ENCODE measurements at regions not wholly inside any gene's neighbourhood (a gene's known extent, or its start where the extent isn't known, plus 50 kb on each side); places are given as distances from the start of the nearest gene placed in this dataset.

GRCh38 chr7:95715274-95715673 is 57.1 kb upstream of the DYNC1I1 start:
- H4K20me1 ChIP-seq (ENCODE audit: insufficient read depth, low read length), result no peaks in the 10 kb centered on the region
- no peak overlapping the region for H3K4me3 ChIP-seq (ENCODE audit: insufficient read depth, low read depth, low read length)

GRCh38 chr7:95710711-95711110 is 61.6 kb upstream of the DYNC1I1 start:
- TF ChIP-seq CTCF (IDR thresholded peaks at IDR 0.05; ENCODE audit: insufficient read depth, low read depth, low read length) (no peak), EZH2 (IDR thresholded peaks at IDR 0.05; ENCODE audit: insufficient read depth, low read length) (no peak)
- Histone ChIP-seq H2AFZ (ENCODE audit: low read depth, low read length) (no peak overlapping the region), H3K9ac (ENCODE audit: low read length) (no peak overlapping the region), H3K36me3 (ENCODE audit: insufficient read depth, low read length) (no peaks in the 10 kb centered on the region), H3K27ac (ENCODE audit: low read depth, low read length) (no peak overlapping the region), H3K4me3 (ENCODE audit: insufficient read depth, low read depth, low read length) (no peak overlapping the region), H3K4me2 (ENCODE audit: low read length) (no peak overlapping the region), H3K79me2 (ENCODE audit: insufficient read depth, low read length) (no peaks in the 10 kb centered on the region), H4K20me1 (ENCODE audit: insufficient read depth, low read length) (no peaks in the 10 kb centered on the region), H3K9me3 (ENCODE audit: insufficient read depth, low read depth, low read length) (peaks cover 4% of the 10 kb centered on the region), H3K4me1 (ENCODE audit: insufficient read depth, low read length) (no peaks in the 10 kb centered on the region), H3K27me3 (ENCODE audit: insufficient read depth, low read length) (no peaks in the 10 kb centered on the region)
- no peak overlapping the region for H3K27ac Mint-ChIP-seq (ENCODE audit: unreplicated experiment)
- FAIRE-seq (no peak), DNase-seq (ENCODE audit: low read depth) (no peak)
- no peaks in the 10 kb centered on the region for H3K27me3 Mint-ChIP-seq (ENCODE audit: low read depth, unreplicated experiment)
- H3K4me1 Mint-ChIP-seq (ENCODE audit: low read depth, unreplicated experiment), result no peaks in the 10 kb centered on the region
- H3K9me3 Mint-ChIP-seq (ENCODE audit: unreplicated experiment), result peaks cover 5% of the 10 kb centered on the region
- no peak overlapping the region for H3K4me3 Mint-ChIP-seq (ENCODE audit: unreplicated experiment)
- H3K36me3 Mint-ChIP-seq (ENCODE audit: low read depth, unreplicated experiment), result no peaks in the 10 kb centered on the region

More at GRCh38 chr7:95715274-95715673, 57.1 kb upstream of the DYNC1I1 start:
- Histone ChIP-seq H3K9ac (ENCODE audit: low read length) (no peak overlapping the region), H3K9me3 (ENCODE audit: insufficient read depth, low read depth, low read length) (no peaks in the 10 kb centered on the region), H3K4me1 (ENCODE audit: insufficient read depth, low read length) (no peaks in the 10 kb centered on the region), H3K4me2 (ENCODE audit: low read length) (no peak overlapping the region), H3K36me3 (ENCODE audit: insufficient read depth, low read length) (no peaks in the 10 kb centered on the region), H3K79me2 (ENCODE audit: insufficient read depth, low read length) (no peaks in the 10 kb centered on the region), H2AFZ (ENCODE audit: low read depth, low read length) (no peak overlapping the region), H3K27ac (ENCODE audit: low read depth, low read length) (no peak overlapping the region), H3K27me3 (ENCODE audit: insufficient read depth, low read length) (no peaks in the 10 kb centered on the region)
- Mint-ChIP-seq H3K9me3 (ENCODE audit: unreplicated experiment) (peaks cover 5% of the 10 kb centered on the region), H3K27ac (ENCODE audit: unreplicated experiment) (no peak overlapping the region), H3K4me1 (ENCODE audit: low read depth, unreplicated experiment) (no peaks in the 10 kb centered on the region), H3K36me3 (ENCODE audit: low read depth, unreplicated experiment) (no peaks in the 10 kb centered on the region), H3K4me3 (ENCODE audit: unreplicated experiment) (no peak overlapping the region), H3K27me3 (ENCODE audit: low read depth, unreplicated experiment) (no peaks in the 10 kb centered on the region)
- TF ChIP-seq CTCF (IDR thresholded peaks at IDR 0.05; ENCODE audit: insufficient read depth, low read depth, low read length), result no peak
- no peak for TF ChIP-seq EZH2 (IDR thresholded peaks at IDR 0.05; ENCODE audit: insufficient read depth, low read length)
- DNase-seq (ENCODE audit: low read depth) (no peak), FAIRE-seq (no peak)

DNA sequence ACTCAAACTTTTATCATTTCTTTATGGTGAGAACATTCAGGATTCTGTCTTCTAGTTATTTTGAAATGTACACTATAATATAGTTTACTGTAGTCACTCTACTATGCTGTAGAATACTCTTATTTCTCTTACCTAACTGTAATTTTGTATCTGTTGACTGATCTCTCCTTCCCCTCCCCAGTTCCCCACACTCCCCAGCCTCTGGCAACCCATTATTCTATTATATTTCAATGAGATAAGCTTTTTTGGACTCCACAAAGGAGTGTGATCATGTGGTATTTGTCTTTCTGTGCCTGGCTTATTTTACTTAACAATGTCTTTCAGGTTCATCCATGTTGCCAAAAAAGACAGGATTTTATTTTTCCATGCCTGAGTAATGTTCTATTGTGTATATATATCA is 71.4 kb upstream of the DYNC1I1 start:
- Histone ChIP-seq H3K27me3 (ENCODE audit: insufficient read depth, low read length) (no peaks in the 10 kb centered on the region), H4K20me1 (ENCODE audit: insufficient read depth, low read length) (no peaks in the 10 kb centered on the region), H3K4me1 (ENCODE audit: insufficient read depth, low read length) (no peaks in the 10 kb centered on the region), H2AFZ (ENCODE audit: low read depth, low read length) (no peak overlapping the region), H3K27ac (ENCODE audit: low read depth, low read length) (no peak overlapping the region), H3K4me2 (ENCODE audit: low read length) (no peak overlapping the region), H3K4me3 (ENCODE audit: insufficient read depth, low read depth, low read length) (no peak overlapping the region), H3K79me2 (ENCODE audit: insufficient read depth, low read length) (no peaks in the 10 kb centered on the region), H3K9ac (ENCODE audit: low read length) (no peak overlapping the region), H3K9me3 (ENCODE audit: insufficient read depth, low read depth, low read length) (no peaks in the 10 kb centered on the region), H3K36me3 (ENCODE audit: insufficient read depth, low read length) (no peaks in the 10 kb centered on the region)
- Mint-ChIP-seq H3K4me3 (ENCODE audit: unreplicated experiment) (no peak overlapping the region), H3K27ac (ENCODE audit: unreplicated experiment) (no peak overlapping the region), H3K4me1 (ENCODE audit: low read depth, unreplicated experiment) (no peaks in the 10 kb centered on the region), H3K9me3 (ENCODE audit: unreplicated experiment) (no peaks in the 10 kb centered on the region), H3K36me3 (ENCODE audit: low read depth, unreplicated experiment) (no peaks in the 10 kb centered on the region), H3K27me3 (ENCODE audit: low read depth, unreplicated experiment) (no peaks in the 10 kb centered on the region)
- TF ChIP-seq CTCF (IDR thresholded peaks at IDR 0.05; ENCODE audit: insufficient read depth, low read depth, low read length) (no peak), EZH2 (IDR thresholded peaks at IDR 0.05; ENCODE audit: insufficient read depth, low read length) (no peak)
- FAIRE-seq (no peak), DNase-seq (ENCODE audit: low read depth) (no peak)
